GM12865 (cell line): ENCODE measurements at regions not wholly inside any gene's neighbourhood (a gene's known extent, or its start where the extent isn't known, plus 50 kb on each side); places are given as distances from the start of the nearest gene placed in this dataset.

Experiments
- DNase-seq: peaks from one replicate; pipeline ENCODE4 v3.0.0; 2010; ENCODE audit warnings: low read depth
- H3K4me3 ChIP-seq: 2 replicates; pipeline ENCODE4 v1.5.1; 2011; ENCODE audit warnings: mild to moderate bottlenecking, low read depth, low read length, control low read depth
- CTCF ChIP-seq: IDR thresholded peaks from 2 replicates; pipeline ENCODE4 v1.5.1; 2011; ENCODE audit warnings: low read length, control low read depth, low read depth, inconsistent platforms; ENCODE audit not compliant: insufficient read depth; ENCODE audit errors: missing control alignments

DNA sequence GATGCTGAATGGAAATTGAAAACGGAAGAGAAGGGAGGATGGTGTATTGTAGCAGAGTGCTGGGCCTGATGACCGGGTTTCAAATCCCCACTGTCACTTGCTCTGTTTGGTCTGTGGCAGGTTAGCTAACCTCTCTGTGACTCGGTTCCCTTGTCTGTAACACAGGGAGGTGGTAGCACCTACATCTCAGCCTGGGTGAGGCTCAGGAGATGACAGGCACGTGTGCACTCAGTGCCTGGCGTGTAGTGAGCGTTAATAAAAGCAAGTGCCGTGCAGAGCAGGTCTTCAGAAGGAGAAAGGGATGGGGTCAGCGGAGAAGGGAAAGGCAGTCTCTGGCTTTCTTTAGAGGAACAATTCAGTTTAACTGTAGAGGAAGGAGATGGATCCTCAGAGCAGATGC lies 125.5 kb upstream of the SMIM21 start:
- no peak overlapping the region for H3K4me3 ChIP-seq
- no peak for DNase-seq
- no peak for TF ChIP-seq CTCF

DNA sequence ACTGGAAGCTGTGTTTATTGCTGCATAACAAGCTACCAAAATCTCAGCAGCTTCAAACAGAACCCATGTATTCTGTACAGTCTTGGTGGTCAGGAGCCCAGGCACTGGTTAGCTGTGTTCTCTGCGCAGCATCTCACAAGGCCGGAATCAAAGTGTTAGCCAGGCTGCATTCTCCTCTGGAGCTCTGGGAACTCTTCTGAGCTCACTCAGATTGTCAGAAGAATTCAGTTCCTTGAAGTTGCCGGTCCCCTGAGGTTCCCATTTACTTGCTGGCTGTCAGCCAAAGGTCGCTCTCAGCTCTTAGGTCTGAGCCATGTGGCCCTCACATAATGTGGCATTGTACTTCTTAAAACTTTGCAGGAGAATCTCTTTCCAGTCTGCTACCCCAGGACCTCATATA lies 123.6 kb upstream of the SMIM21 start:
- no peak overlapping the region for H3K4me3 ChIP-seq
- no peak for DNase-seq
- TF ChIP-seq CTCF = no peak

- no peak overlapping the region for H3K4me3 ChIP-seq
- peak; percentile 26 for DNase-seq
Measured at GRCh38 chr18:75548353-75548905, 120.9 kb upstream of the SMIM21 start.

DNA sequence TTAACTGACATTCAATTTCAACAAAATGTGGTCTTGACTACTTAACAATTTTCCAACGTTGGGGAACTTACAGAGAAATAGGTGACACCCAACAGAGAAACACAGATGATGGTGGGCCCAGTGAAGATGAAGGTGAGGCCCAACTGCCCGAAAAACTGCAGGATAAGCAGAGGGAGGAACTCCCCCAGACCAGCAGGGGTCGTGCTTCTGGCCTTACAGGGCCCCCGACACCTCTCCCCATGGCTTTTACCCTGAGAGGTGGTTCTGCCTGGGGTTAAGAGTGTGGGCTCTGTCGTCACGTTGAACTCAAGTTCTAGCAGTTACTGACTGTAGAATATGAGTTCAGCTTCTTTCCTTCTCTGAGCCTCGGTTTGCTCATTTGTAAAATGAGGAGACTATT lies 119.5 kb upstream of the SMIM21 start:
- H3K4me3 ChIP-seq = no peak overlapping the region
- peak; percentile 15 for TF ChIP-seq CTCF
- peak; percentile 5 for DNase-seq

More at GRCh38 chr18:75548353-75548905, 120.9 kb upstream of the SMIM21 start:
- no peak for TF ChIP-seq CTCF

DNA sequence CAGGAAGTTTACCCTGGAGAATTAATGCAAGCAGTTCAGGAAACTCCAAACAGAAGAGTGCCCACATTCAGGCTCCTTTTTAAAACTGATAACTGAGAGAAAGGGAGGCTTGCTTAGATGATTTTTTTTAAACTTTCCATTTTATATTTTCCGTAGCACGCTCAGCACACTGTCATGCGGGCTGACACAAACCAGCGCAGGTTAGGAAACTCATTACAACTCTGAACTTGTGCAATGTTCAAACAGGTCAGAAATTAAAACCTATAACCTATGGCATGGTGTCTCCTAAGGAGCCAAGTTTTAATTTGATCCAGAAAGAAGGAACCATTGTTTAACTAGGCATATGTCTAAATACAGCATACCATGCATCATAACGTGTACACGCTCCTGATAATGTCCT lies 117.7 kb upstream of the SMIM21 start:
- TF ChIP-seq CTCF = no peak
- H3K4me3 ChIP-seq = no peak overlapping the region
- no peak for DNase-seq

DNA sequence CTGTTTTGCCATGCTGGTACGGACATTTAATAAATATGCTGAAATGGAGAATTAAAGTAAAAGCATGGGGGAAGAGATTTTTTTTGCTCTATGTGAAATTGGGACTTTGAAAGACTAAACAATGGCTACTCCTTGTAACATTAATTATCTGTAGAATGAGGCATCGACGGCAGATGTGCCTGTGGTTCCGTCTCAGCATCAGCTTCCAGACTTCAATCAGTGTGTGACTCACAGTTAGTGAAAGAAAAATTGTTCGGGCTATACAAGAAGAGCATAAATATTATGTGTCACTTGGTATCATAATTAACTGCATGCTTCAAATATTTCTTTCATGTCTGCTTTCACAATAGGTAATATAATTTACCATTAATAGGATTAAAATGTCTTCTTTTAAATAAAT lies 117.0 kb upstream of the SMIM21 start:
- no peak for DNase-seq
- no peak for TF ChIP-seq CTCF
- H3K4me3 ChIP-seq = no peak overlapping the region

GRCh38 chr18:75544051-75544481 lies 116.6 kb upstream of the SMIM21 start:
- no peak overlapping the region for H3K4me3 ChIP-seq
- no peak for DNase-seq
- no peak for TF ChIP-seq CTCF
